HG02763 (cell line): ENCODE measurements at regions not wholly inside any gene's neighbourhood (a gene's known extent, or its start where the extent isn't known, plus 50 kb on each side); places are given as distances from the start of the nearest gene placed in this dataset.

Source experiments
- ATAC-seq: cut with Tn5 transposase; IDR thresholded peaks from one replicate; pipeline ENCODE4 v1.9.1; 2021; ENCODE audit warnings: mild to moderate bottlenecking, moderate library complexity; ENCODE audit not compliant: unreplicated experiment

- ATAC-seq = no peak
These were observed 235.4 kb downstream of the HDGFL1 start for GRCh38 chr6:22804620-22805261.

- no peak for ATAC-seq
These were observed 237.9 kb downstream of the HDGFL1 start for GRCh38 chr6:22807261-22807660.

- no peak for ATAC-seq
These were observed 238.5 kb downstream of the HDGFL1 start for GRCh38 chr6:22807818-22808217.

GRCh38 chr6:22808466-22808865 is 239.1 kb downstream of the HDGFL1 start:
- no peak for ATAC-seq

GRCh38 chr6:22809370-22809769 is 240.0 kb downstream of the HDGFL1 start:
- ATAC-seq = no peak

GRCh38 chr6:22819209-22819608 is 249.8 kb downstream of the HDGFL1 start:
- ATAC-seq = no peak

- ATAC-seq = no peak
These were observed 252.4 kb downstream of the HDGFL1 start for GRCh38 chr6:22821664-22822320.

GRCh38 chr6:22825210-22825609 is 255.8 kb downstream of the HDGFL1 start:
- ATAC-seq = no peak

GRCh38 chr6:22826961-22827360 is 257.6 kb downstream of the HDGFL1 start:
- no peak for ATAC-seq

GRCh38 chr6:22827760-22828159 is 258.4 kb downstream of the HDGFL1 start:
- no peak for ATAC-seq

- ATAC-seq = no peak
These were observed 259.1 kb downstream of the HDGFL1 start for GRCh38 chr6:22828179-22829062.

GRCh38 chr6:22829070-22829469 is 259.7 kb downstream of the HDGFL1 start:
- ATAC-seq = no peak

GRCh38 chr6:22830463-22830862 is 261.1 kb downstream of the HDGFL1 start:
- ATAC-seq = no peak

GRCh38 chr6:22833191-22833590 is 263.8 kb downstream of the HDGFL1 start:
- no peak for ATAC-seq

- no peak for ATAC-seq
These were observed 269.0 kb downstream of the HDGFL1 start for GRCh38 chr6:22838345-22838744.

- ATAC-seq = no peak
These were observed 276.1 kb downstream of the HDGFL1 start for GRCh38 chr6:22845467-22845866.

GRCh38 chr6:22848121-22848520 is 278.8 kb downstream of the HDGFL1 start:
- ATAC-seq = no peak

- ATAC-seq = no peak
These were observed 280.6 kb downstream of the HDGFL1 start for GRCh38 chr6:22849921-22850320.

- no peak for ATAC-seq
These were observed 282.7 kb downstream of the HDGFL1 start for GRCh38 chr6:22852101-22852500.

- no peak for ATAC-seq
These were observed 304.3 kb downstream of the HDGFL1 start for GRCh38 chr6:22873513-22874136.

GRCh38 chr6:22875845-22876244 is 306.5 kb downstream of the HDGFL1 start:
- no peak for ATAC-seq
